ENCODE measurements at regions not wholly inside any gene's neighbourhood (a gene's known extent, or its start where the extent isn't known, plus 50 kb on each side); places are given as distances from the start of the nearest gene placed in this dataset.
"Not testable (repeated sequence)": the region's sequence is repeated elsewhere in the genome, so short reads cannot be mapped to it uniquely, and the experiment has no call there.

GRCh38 chr18:26648509-26649192, 100.3 kb upstream of the KCTD1 start:
- DNase-seq, result no peak

- DNase-seq, result no peak
Measured at GRCh38 chr18:26646901-26647300, 98.5 kb upstream of the KCTD1 start.

- DNase-seq, result no peak
Measured at GRCh38 chr18:26642440-26643348, 94.3 kb upstream of the KCTD1 start.

DNA sequence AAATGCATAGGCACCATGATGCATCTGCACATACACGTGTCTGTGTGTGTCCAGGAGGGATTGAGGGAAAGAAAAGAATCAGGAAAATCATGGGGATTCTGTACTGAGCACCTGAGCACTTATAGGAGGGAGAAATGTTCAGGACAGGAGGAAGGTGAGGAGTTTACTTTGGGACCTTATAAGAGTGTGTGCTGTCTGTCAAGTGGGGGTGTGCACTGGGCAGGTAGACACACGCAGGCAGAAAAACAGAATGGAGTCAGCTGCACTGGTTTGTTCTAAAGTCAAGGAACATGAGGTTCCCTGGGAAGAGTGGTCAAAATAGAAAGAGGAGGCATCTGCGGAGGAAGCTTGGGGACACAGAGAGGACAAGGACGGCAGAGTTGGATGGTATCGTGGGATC, 92.2 kb upstream of the KCTD1 start:
- no peak for DNase-seq

DNA sequence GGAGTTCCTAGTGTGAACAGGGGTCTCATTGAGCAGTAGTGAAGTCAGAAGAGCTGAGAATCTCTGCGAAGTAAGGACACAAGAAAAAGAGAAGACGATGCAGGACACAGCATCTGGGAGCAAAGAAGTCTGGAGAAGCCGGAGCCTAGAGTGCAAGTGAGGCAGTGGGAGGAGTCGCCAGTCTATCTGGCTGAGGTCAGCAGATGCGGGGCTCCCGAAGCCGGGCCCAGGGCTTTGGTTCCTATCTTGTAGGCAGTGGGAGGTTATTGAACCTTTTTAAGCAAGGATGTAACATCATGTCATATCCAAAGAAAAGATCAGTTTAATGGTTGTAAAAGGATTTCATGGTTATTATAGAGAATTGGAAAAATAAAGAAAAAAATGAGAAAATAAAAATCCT, 90.8 kb upstream of the KCTD1 start:
- DNase-seq, result no peak

DNA sequence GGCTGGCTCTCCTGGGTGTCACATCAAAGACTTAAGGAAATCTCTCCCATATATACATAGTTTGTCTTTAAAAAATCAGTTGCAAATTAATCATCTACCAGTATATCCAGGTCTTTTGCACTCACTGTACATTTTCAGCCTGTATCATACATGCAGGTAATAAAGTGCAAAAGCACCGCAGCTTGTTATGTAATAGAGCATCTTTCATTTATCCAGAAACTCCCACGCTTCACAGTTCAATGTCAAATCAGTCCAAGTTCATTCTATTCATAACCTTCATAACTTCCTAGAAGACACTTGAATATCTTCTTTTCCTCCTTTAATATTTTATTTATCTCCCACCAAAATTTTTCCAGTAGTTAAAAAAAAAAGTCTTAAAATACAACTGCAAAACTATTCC, 89.6 kb upstream of the KCTD1 start:
- DNase-seq, result no peak

DNA sequence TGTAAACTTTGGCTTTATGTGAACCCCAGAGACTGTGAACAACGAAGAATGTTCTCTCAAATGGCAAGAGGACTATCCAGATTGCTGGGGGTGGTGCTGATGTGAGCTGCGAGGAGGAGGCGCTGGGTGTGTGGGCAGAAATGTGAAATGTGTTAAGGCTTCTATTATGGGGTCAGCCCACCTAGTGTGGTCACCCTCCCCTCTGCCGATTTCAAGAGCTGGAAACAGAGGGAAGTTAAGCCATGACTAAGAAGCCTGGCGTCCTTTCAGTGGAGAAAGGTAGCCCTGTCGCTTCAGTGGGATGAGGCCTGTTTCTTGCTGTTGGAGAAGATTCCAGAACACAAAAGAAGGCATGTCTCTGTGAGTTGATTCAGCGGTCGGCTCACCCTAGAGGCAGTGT, 89.0 kb upstream of the KCTD1 start:
- DNase-seq, result no peak

- no peak for DNase-seq
Measured at GRCh38 chr18:26635466-26635865, 87.1 kb upstream of the KCTD1 start.

- no peak for DNase-seq
Measured at GRCh38 chr18:26634631-26635030, 86.3 kb upstream of the KCTD1 start.

GRCh38 chr18:26631135-26631534, 82.8 kb upstream of the KCTD1 start:
- DNase-seq, result no peak

DNA sequence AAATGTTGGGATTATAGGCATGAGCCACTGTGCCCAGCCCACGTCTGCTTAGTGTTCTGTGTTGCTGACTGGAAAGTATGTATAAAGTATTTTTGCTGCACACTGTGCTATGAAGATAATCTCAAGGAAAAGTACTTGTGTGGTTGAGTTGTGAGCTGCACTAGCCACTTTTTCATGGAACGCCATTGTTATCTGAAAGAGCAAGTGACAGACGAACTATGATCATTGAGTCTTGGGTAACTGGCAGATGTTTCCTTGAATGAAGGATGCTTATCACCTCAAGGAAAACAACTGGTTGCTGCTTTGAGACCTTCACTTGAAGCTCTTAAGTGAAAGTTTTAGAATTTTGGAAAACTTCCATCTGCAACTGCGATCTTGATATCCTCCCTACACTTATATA, 82.2 kb upstream of the KCTD1 start:
- DNase-seq, result no peak

DNA sequence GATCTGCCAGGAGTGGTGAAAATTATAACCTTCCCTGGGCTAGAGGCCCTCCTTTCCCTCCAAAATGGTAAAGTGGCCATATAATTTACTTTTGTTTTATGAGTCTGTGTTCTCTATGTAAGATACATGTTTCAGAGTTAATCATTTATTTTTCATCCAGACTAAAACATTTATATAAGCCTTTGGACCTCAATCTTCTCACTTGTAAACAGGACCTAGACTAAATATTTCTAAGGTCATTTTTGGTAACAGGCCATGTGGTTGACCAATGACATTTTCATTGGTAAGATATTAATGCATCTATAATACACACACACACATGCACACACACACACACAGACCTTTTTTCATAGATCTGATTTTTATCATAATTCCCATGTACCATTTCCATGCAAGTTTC, 79.7 kb upstream of the KCTD1 start:
- no peak for DNase-seq

DNA sequence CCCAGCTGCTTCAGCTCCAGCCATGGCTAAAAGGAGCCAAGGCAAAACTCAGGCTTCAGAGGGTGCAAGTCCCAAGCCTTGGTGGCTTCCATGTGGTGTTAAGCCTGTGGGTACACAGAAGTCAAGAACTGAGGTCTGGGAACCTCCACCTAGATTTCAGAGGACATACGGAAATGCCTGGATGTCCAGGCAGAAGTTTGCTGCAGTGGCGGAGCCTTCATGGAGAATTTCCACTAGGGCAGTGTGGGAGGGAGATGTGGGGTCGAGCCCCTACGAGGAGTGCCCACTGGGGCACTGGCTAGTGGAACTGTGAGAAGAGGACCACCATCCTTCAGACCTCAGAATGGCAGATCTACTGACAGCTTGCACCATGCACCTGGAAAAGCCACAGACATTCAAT, 76.1 kb upstream of the KCTD1 start:
- no peak for DNase-seq

DNA sequence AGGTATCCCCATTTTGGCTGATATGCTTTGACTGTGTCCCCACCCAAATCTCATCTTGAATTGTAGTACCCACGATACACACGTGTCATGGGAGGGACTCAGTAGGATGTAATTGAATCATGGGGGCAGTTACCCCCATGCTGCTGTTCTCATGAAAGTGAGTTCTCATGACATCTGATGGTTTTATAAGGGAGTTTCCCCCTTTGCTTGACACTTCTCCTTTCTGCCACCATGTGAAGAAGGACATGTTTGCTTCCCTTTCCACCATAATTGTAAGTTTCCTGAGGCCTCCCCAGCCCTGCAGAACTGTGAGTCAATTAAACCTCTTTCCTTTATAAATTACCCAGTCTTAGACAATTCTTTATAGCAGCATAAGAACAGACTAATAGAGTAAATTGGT, 75.0 kb upstream of the KCTD1 start:
- DNase-seq, result not testable (repeated sequence)

- no peak for DNase-seq
Measured at GRCh38 chr18:26621161-26622026, 73.0 kb upstream of the KCTD1 start.

DNA sequence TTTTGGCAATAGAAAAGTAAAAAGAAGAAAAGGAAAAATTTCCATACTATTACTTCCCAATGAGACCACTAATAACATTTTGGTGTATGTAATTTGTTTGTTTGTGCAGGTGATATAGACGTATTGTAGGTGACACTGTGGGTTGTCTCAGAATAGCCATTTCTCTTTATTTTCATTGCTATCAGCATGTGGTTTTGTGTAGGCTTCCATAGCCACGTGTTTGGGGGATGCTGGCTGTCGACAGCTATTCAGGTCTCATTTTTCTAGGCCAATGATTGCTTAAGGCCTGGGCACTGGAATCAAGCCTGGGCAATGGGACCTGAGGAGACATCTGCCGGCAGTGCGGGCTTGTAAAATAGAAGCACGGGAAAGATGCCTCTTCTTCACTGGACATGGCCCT, 71.0 kb upstream of the KCTD1 start:
- no peak for DNase-seq

- DNase-seq, result peak; percentile 52
Measured at GRCh38 chr18:26618135-26618534, 69.8 kb upstream of the KCTD1 start.

- DNase-seq, result no peak
Measured at GRCh38 chr18:26617151-26617554, 68.8 kb upstream of the KCTD1 start.

DNA sequence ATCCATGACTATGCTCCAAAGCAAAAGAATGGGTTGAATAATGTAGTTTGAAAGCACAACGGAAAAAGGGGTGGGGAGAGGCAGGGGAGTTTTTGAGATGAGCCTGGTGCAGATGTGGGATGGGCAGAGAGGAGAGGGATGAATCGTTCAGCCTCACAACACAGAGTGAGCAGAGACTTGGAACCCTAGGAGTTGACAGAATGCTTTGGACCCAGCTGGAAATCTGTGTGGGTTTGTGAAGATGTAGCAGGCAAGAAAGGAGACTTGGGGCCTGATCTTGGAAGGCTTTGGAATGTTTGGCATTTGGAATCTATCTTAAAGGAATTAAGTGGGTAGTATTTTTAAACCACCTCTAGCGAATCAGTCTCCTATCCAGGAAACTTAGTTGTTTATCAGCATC, 66.0 kb upstream of the KCTD1 start:
- no peak for DNase-seq
